B cell (primary cell): ENCODE measurements at regions not wholly inside any gene's neighbourhood (a gene's known extent, or its start where the extent isn't known, plus 50 kb on each side); places are given as distances from the start of the nearest gene placed in this dataset.

Experiments used
- ATAC-seq: fragments of 200-7000 bp; cut with Tn5 transposase; one replicate; pipeline ENCODE4 v1.10.0; 2021; ENCODE audit warnings: low read depth, mild to moderate bottlenecking, moderate number of reproducible peaks, moderate library complexity
- CTCF ChIA-PET: fragments of 350-600 bp; sonication (Branson Sonifier 250); formaldehyde crosslinking; loops from one replicate; lab custom pipeline; 2021; ENCODE audit warnings: antibody characterized with exemption, inconsistent platforms; lab: Charles Lee
- POLR2A ChIA-PET: fragments of 350-600 bp; sonication (Branson Sonifier 250); formaldehyde crosslinking; loops from one replicate; lab custom pipeline; 2021; ENCODE audit warnings: antibody characterized with exemption; lab: Charles Lee
- DNase-seq: peaks from one replicate; pipeline ENCODE4 v3.0.0; 2013
- H2AFZ ChIP-seq: 2 replicates; pipeline ENCODE4 v1.6.1; 2012; ENCODE audit warnings: mild to moderate bottlenecking, low read depth, low read length; ENCODE audit not compliant: insufficient read depth, poor library complexity, severe bottlenecking
- H3K27ac ChIP-seq, 2 donors: 1 replicate in 1 of 2; 2 replicates in 1 of 2; pipeline ENCODE4 v1.5.1; 2012 to 2013; ENCODE audit warnings: low read length in 2 of 2, mild to moderate bottlenecking in 2 of 2, moderate library complexity in 1 of 2
- H3K27me3 ChIP-seq, 4 experiments: fragments of 200-600 bp in 1 of 4; sonication (generic) in 1 of 4; replicated peaks in 1 of 4; 1 replicate in 2 of 4; 2 replicates in 2 of 4; pipeline versions ENCODE4 v1.6.1 to v1.7.0; 2013 to 2016; ENCODE audit warnings: low read length in 3 of 4, mild to moderate bottlenecking in 2 of 4, mixed read lengths in 1 of 4, moderate library complexity in 1 of 4; ENCODE audit not compliant: insufficient read depth in 4 of 4, control insufficient read depth in 3 of 4; ENCODE audit errors: control extremely low read depth in 1 of 4
- H3K36me3 ChIP-seq, 2 experiments: replicated peaks in 1 of 2; 1 replicate in 1 of 2; 2 replicates in 1 of 2; pipeline versions ENCODE4 v1.6.1 to v1.7.1; 2013; ENCODE audit warnings: low read length in 1 of 2; ENCODE audit not compliant: insufficient read depth in 2 of 2, control insufficient read depth in 1 of 2; ENCODE audit errors: control extremely low read depth in 1 of 2, extremely low read depth in 1 of 2
- H3K4me1 ChIP-seq, 2 donors: fragments of 200-600 bp in 1 of 2; sonication (generic) in 1 of 2; 1 replicate in 1 of 2; 2 replicates in 1 of 2; pipeline versions ENCODE4 v1.5.1 to v1.6.1; 2013 to 2017; ENCODE audit warnings: low read length in 2 of 2; ENCODE audit not compliant: control insufficient read depth in 2 of 2, insufficient read depth in 2 of 2
- H3K4me2 ChIP-seq: replicated peaks from 2 replicates; pipeline ENCODE3; 2012; ENCODE audit warnings: mild to moderate bottlenecking, low read depth, low read length; ENCODE audit not compliant: poor library complexity, severe bottlenecking
- H3K4me3 ChIP-seq, 5 experiments: fragments of 200-600 bp in 1 of 5; sonication (generic) in 1 of 5; 1 replicate in 3 of 5; 2 replicates in 2 of 5; pipeline versions ENCODE4 v1.5.1 to v1.7.0; 2011 to 2016; ENCODE audit warnings: low read length in 4 of 5, mild to moderate bottlenecking in 4 of 5, low read depth in 2 of 5, control low read depth in 1 of 5, moderate library complexity in 1 of 5; ENCODE audit not compliant: insufficient read depth in 1 of 5; ENCODE audit errors: control extremely low read depth in 1 of 5, extremely low read depth in 1 of 5
- H3K79me2 ChIP-seq: fragments of 200-600 bp; sonication (generic); one replicate; pipeline ENCODE4 v1.6.0; 2016; ENCODE audit warnings: low read length; ENCODE audit not compliant: control insufficient read depth, insufficient read depth
- H3K9ac ChIP-seq: fragments of 200-600 bp; sonication (generic); 2 replicates; pipeline ENCODE4 v1.6.1; 2017; ENCODE audit warnings: mild to moderate bottlenecking, low read length, moderate library complexity
- H3K9me3 ChIP-seq, 3 donors: one replicate each; pipeline versions ENCODE4 v1.6.1 to v1.7.1; 2013; ENCODE audit warnings: low read length in 2 of 3; ENCODE audit not compliant: control insufficient read depth in 2 of 3, insufficient read depth in 1 of 3; ENCODE audit errors: control extremely low read depth in 1 of 3
- H4K20me1 ChIP-seq: 2 replicates; pipeline ENCODE4 v1.6.0; 2012; ENCODE audit warnings: mild to moderate bottlenecking, low read length; ENCODE audit not compliant: insufficient read depth, control insufficient read depth, poor library complexity, severe bottlenecking
- H3K27ac Mint-ChIP-seq: one replicate; pipeline ENCODE4 v1.8.0; 2021; ENCODE audit warnings: mixed read lengths
- H3K27me3 Mint-ChIP-seq: one replicate; pipeline ENCODE4 v1.8.0; 2021; ENCODE audit warnings: mixed read lengths
- H3K4me1 Mint-ChIP-seq: one replicate; pipeline ENCODE4 v1.8.0; 2021; ENCODE audit warnings: mixed read lengths
- H3K4me3 Mint-ChIP-seq: one replicate; pipeline ENCODE4 v1.8.0; 2021; ENCODE audit warnings: mixed read lengths
- H3K9me3 Mint-ChIP-seq: one replicate; pipeline ENCODE4 v1.8.0; 2022; ENCODE audit warnings: mixed read lengths; ENCODE audit not compliant: insufficient read depth
- CTCF ChIP-seq: fragments of 200-600 bp; IDR thresholded peaks from one replicate; pipeline ENCODE4 v1.8.0; 2022; ENCODE audit warnings: antibody characterized with exemption, mild to moderate bottlenecking
- EZH2 ChIP-seq: IDR thresholded peaks from 2 replicates; pipeline ENCODE4 v1.6.1; 2012; ENCODE audit warnings: borderline replicate concordance, low read depth, mild to moderate bottlenecking, moderate library complexity, low read length; ENCODE audit not compliant: insufficient read depth, poor library complexity, severe bottlenecking
- WGBS: methylation state at CpG from one replicate; pipeline ENCODE4 v1.1.5; 2013; ENCODE audit warnings: missing lambda C conversion rate; ENCODE audit not compliant: insufficient coverage; 5-methylcytosine and 5-hydroxymethylcytosine counted together
- intact Hi-C: fragments of 100-400 bp; cut with micrococcal nuclease; formaldehyde crosslinking; loops from one replicate; pipeline ENCODE4 v1.10.0; 2022

GRCh38 chr9:81266674-81267073 is 422.7 kb downstream of the TLE1 start:
- Mint-ChIP-seq H3K9me3 (no peaks in the 10 kb centered on the region), H3K27ac (no peak overlapping the region), H3K4me3 (no peak overlapping the region), H3K27me3 (no peaks in the 10 kb centered on the region), H3K4me1 (no peaks in the 10 kb centered on the region)
- CTCF ChIA-PET, result no interaction called here
- Histone ChIP-seq H2AFZ (no peak overlapping the region), H3K4me1 (no peaks in the 10 kb centered on the region), H3K9ac (no peak overlapping the region), H3K36me3 (no peaks in the 10 kb centered on the region), H3K79me2 (no peaks in the 10 kb centered on the region), H3K27ac (no peak overlapping the region), H3K4me3 (no peak overlapping the region), H3K4me2 (no peak overlapping the region), H4K20me1 (no peaks in the 10 kb centered on the region), H3K27me3 (no peaks in the 10 kb centered on the region), H3K9me3 (no peaks in the 10 kb centered on the region)
- no peak for ATAC-seq
- TF ChIP-seq EZH2 (no peak), CTCF (no peak)
- POLR2A ChIA-PET, result no interaction called here
- intact Hi-C loops, result no loop called here
- DNase-seq, result no peak

GRCh38 chr9:81266086-81266485 is 423.3 kb downstream of the TLE1 start:
- Histone ChIP-seq H3K4me1 (no peaks in the 10 kb centered on the region), H3K27me3 (no peaks in the 10 kb centered on the region), H3K4me3 (no peak overlapping the region), H3K79me2 (no peaks in the 10 kb centered on the region), H2AFZ (no peak overlapping the region), H3K27ac (no peak overlapping the region), H3K9ac (no peak overlapping the region), H3K4me2 (no peak overlapping the region), H3K36me3 (no peaks in the 10 kb centered on the region), H4K20me1 (no peaks in the 10 kb centered on the region), H3K9me3 (no peaks in the 10 kb centered on the region)
- DNase-seq (no peak), ATAC-seq (no peak)
- no peak overlapping the region for H3K4me3 Mint-ChIP-seq
- no peaks in the 10 kb centered on the region for H3K27me3 Mint-ChIP-seq
- H3K27ac Mint-ChIP-seq, result no peak overlapping the region
- TF ChIP-seq CTCF, result no peak
- TF ChIP-seq EZH2, result no peak
- WGBS, result no CpG with 5 or more reads among the region's 2 CpGs
- ChIA-PET CTCF (no interaction called here), POLR2A (no interaction called here)
- peaks cover 3% of the 10 kb centered on the region for H3K9me3 Mint-ChIP-seq
- no peaks in the 10 kb centered on the region for H3K4me1 Mint-ChIP-seq
- intact Hi-C loops, result no loop called here
